GM13976 (cell line): ENCODE measurements at regions not wholly inside any gene's neighbourhood (a gene's known extent, or its start where the extent isn't known, plus 50 kb on each side); places are given as distances from the start of the nearest gene placed in this dataset.

Source experiments
- DNase-seq: peaks from one replicate; pipeline ENCODE4 v3.0.0; 2012; ENCODE audit warnings: low spot score
- in situ Hi-C: fragments of 300-500 bp; cut with MboI; formaldehyde crosslinking; loops from one replicate; pipeline ENCODE4 v1.12.0; 2022; ENCODE audit warnings: low sequenced_read_pairs, mixed read lengths, inconsistent platforms; ENCODE audit not compliant: unreplicated experiment
- TF ChIP-seq, protein P1 (sequence below): IDR thresholded peaks from 2 replicates; pipeline ENCODE4 v1.5.1; 2012; ENCODE audit warnings: borderline replicate concordance, mild to moderate bottlenecking; ENCODE audit not compliant: insufficient read depth; ENCODE audit errors: extremely low read depth, missing control alignments, control extremely low read depth

DNA sequence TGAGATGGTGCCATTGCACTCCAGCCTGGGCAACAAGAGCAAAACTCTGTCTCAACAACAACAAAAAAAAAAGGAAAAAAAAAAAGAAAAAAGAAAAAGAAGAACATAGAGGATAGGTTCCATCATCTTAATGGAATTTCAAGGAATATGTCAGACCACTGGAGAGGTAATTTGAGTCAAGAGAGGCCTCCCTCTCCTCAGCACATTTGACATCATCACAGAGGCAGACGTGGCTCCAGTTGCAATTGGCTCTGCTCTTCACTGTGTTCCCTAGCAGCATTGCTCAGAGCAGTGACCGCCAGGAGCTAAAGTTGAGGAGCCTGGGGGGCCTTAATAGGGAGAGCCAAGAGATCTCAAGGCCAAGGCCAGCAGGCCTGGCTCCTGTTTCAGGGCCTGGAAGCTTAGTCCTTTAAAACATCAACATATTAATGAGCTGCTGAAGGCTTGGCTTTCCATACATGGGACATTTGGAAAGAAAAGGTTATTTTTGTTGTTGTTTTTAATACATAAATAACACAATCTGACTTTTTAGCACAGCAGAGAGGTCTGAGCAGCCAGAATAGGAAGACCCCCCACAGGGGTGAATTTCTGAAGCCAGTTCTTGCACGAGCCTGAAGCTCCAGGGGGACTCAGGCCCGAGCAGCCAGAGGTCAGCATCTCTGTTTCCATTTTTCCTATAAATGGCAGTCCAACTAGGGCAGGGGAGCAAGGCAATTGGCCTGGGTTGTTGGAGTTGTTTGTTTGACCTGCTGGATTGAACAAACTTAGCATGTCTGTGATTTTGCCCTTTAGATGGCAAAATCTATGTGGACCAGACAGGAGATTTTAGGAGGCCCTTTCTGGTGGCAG is 118.3 kb upstream of the FGGY start:
- TF ChIP-seq, protein P1, sequence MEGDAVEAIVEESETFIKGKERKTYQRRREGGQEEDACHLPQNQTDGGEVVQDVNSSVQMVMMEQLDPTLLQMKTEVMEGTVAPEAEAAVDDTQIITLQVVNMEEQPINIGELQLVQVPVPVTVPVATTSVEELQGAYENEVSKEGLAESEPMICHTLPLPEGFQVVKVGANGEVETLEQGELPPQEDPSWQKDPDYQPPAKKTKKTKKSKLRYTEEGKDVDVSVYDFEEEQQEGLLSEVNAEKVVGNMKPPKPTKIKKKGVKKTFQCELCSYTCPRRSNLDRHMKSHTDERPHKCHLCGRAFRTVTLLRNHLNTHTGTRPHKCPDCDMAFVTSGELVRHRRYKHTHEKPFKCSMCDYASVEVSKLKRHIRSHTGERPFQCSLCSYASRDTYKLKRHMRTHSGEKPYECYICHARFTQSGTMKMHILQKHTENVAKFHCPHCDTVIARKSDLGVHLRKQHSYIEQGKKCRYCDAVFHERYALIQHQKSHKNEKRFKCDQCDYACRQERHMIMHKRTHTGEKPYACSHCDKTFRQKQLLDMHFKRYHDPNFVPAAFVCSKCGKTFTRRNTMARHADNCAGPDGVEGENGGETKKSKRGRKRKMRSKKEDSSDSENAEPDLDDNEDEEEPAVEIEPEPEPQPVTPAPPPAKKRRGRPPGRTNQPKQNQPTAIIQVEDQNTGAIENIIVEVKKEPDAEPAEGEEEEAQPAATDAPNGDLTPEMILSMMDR = no peak
- in situ Hi-C loops = no loop called here
- no peak for DNase-seq

DNA sequence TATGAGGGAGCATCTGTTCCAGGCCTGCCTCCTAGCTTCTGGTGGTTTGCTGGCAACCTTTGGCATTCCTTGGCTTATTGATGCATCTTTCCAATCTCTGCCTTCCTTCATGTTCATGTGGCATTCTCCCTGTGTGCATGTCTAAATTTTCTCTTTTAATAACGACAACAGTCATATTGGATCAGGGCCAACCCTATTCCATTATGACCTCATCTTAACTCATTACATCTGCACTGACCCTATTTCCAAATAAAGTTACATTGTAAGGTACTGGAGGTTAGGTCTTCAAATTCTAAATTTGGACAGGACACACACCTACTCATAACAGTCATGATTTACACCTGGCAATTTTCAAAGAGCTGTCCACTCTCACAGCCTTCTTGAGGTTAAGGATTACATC is 117.2 kb upstream of the FGGY start:
- TF ChIP-seq, protein P1 = no peak
- in situ Hi-C loops = no loop called here
- no peak for DNase-seq

DNA sequence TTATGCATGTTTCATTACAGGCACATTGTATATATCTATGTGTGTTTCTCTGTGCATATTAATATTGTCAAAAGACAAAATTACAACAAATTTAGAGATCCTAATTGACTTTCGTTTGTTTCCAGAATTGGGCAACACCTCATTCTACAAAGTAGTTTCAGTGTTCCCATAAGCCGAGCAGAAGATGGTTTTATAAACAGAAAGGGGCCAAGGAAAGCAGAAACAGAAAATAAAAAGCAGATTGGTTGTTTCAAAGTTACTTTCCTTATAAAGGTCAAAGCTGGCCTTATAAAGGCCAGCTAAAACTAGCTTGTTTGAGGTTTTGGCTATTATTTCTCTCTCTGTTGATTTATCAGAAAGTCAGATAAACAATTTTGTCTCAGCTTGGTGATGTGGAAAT is 116.2 kb upstream of the FGGY start:
- DNase-seq = no peak
- in situ Hi-C loops = no loop called here
- TF ChIP-seq, protein P1 = no peak

DNA sequence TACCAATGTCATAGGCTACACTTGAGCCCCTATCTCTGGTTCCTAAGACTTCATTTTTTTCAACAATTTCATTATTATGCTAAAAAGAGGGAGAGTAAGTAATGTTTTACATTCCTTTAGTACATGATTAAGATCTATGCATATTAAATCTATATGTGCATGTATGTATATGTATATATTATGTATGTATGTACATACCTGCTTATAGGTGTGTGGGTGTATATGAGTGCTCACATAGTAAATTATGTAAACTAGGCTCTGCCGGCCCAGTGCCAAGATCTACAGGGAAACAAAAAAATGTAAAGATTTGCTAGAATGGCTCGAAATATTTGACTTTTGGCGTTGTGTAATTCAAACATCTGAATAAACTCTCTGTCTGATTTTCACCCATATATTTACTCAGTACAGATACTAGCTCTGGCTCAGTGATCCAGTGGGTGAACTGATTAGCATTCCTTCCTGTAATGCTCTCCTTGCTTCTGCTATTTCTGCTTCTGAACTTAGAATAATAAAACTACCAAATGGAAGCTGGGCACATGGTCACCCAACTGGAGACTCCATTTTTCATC is 113.1 kb upstream of the FGGY start:
- in situ Hi-C loops = no loop called here
- TF ChIP-seq, protein P1 = no peak
- DNase-seq = no peak

DNA sequence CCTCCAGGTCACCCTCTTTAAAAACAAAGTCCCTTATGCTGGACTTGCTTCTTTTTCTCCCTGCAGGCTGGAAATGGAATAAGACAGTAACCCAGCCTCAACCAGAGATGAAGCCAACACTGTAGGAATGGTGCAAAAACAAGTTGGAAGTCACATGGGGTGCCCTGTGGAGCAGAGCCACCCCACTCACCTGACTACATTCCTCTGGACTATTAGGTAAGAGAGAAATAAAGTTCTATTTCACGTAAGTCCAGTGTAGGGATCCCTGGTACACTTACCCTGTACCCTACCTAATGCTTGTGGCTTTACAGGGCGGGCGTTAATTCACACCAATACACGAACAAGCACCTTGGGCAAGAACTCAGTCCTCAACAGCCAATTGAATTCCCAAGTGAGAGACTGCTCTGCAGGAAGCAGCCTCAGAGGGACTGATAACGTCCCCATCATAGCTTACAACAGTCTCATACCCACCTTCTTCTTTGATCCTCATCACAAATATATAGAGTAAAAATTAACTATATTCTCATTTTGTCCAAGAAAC is 112.5 kb upstream of the FGGY start:
- TF ChIP-seq, protein P1 = no peak
- in situ Hi-C loops = no loop called here
- DNase-seq = no peak

DNA sequence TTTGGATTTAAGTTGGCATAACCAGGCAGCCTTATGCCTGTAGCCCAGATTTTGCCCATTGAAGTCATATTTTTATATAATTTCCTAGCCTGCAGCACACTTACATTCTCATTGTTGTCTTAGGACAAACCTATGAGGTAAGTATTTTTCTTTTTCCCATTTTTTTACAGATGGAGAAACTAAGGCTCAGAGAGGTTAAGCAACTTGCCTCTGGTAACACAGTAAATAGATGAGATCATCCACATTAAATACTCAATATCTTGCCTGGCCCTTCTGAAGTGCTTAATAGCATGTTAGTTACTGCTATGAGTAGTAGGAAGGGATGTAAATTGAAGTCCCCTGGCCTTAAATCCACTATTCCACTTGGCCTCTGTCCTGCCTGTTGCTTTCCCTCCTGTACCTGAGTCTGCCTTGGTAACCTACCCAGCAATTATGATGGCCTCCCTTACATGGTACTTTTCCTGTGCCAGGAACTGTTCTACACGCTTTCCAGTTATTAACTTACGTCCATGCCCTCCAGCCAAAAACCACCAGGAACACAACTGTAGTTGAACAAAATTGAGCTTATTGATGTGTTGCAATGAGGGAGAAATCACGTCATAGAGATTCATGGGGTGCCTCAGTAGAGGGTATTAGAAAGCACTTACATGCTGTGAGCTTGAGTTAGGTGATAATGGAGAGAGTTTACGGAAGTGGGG is 111.6 kb upstream of the FGGY start:
- no peak for DNase-seq
- in situ Hi-C loops = no loop called here
- TF ChIP-seq, protein P1 = no peak
